ENCODE measurements at regions not wholly inside any gene's neighbourhood (a gene's known extent, or its start where the extent isn't known, plus 50 kb on each side); places are given as distances from the start of the nearest gene placed in this dataset.

- Mint-ChIP-seq H3K9me3 (no peaks in the 10 kb centered on the region), H3K4me3 (no peak overlapping the region), H3K36me3 (ENCODE audit: low read depth) (no peaks in the 10 kb centered on the region), H3K4me1 (no peaks in the 10 kb centered on the region), H3K27ac (ENCODE audit: unreplicated experiment) (no peak overlapping the region), H3K27me3 (ENCODE audit: low read depth) (no peaks in the 10 kb centered on the region)
- TF ChIP-seq, protein P1, sequence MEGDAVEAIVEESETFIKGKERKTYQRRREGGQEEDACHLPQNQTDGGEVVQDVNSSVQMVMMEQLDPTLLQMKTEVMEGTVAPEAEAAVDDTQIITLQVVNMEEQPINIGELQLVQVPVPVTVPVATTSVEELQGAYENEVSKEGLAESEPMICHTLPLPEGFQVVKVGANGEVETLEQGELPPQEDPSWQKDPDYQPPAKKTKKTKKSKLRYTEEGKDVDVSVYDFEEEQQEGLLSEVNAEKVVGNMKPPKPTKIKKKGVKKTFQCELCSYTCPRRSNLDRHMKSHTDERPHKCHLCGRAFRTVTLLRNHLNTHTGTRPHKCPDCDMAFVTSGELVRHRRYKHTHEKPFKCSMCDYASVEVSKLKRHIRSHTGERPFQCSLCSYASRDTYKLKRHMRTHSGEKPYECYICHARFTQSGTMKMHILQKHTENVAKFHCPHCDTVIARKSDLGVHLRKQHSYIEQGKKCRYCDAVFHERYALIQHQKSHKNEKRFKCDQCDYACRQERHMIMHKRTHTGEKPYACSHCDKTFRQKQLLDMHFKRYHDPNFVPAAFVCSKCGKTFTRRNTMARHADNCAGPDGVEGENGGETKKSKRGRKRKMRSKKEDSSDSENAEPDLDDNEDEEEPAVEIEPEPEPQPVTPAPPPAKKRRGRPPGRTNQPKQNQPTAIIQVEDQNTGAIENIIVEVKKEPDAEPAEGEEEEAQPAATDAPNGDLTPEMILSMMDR (conservative IDR thresholded peaks at IDR 0.05): no peak
- DNase-seq (ENCODE audit: low read depth, low spot score): no peak
Observed at GRCh38 chr12:60345442-60345841, 749.6 kb downstream of the SLC16A7 start.

DNA sequence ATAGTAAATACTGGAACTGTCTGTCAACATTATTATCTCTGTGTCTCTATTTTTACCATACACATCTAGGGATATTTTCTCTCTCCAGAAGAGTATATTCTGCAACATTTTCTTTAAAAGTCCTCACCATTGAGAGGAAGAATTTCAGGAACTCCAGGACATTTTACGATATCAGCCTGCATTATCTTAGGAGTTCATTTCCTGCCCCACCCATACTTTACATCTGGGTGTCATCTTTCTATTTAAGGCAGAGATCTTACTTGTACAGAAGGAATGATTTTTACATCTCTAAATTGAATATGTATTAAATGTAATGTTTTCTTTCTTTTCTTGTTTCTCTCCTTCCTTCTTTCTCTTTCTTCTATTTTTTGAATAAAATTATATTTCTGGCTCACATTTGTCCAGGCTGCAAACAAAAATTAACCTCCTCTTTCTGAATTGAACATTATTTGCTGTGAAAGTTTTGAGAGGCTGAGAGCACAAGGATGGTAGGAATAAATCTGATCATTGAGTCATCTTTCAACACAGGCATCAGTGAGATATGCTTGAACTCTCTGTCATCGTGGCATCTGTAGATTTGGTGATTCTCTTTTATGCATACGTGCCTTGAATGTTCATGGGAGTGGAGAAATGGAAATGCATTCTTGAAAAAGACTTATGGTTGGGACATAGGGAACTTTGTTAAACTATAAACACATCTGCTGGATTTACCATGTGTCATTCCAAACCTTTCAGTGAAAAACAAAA is 753.6 kb downstream of the SLC16A7 start:
- Mint-ChIP-seq H3K27me3 (ENCODE audit: low read depth) (no peaks in the 10 kb centered on the region), H3K4me3 (no peak overlapping the region), H3K27ac (ENCODE audit: unreplicated experiment) (no peak overlapping the region), H3K9me3 (no peaks in the 10 kb centered on the region), H3K4me1 (no peaks in the 10 kb centered on the region), H3K36me3 (ENCODE audit: low read depth) (no peaks in the 10 kb centered on the region)
- TF ChIP-seq, protein P1 (conservative IDR thresholded peaks at IDR 0.05): no peak
- DNase-seq (ENCODE audit: low read depth, low spot score): no peak

GRCh38 chr12:60387356-60387755 is 791.5 kb downstream of the SLC16A7 start:
- Mint-ChIP-seq H3K4me3 (no peak overlapping the region), H3K27ac (ENCODE audit: unreplicated experiment) (no peak overlapping the region), H3K36me3 (ENCODE audit: low read depth) (no peaks in the 10 kb centered on the region), H3K27me3 (ENCODE audit: low read depth) (no peaks in the 10 kb centered on the region), H3K9me3 (no peaks in the 10 kb centered on the region), H3K4me1 (no peaks in the 10 kb centered on the region)
- no peak for DNase-seq (ENCODE audit: low read depth, low spot score)
- TF ChIP-seq, protein P1 (conservative IDR thresholded peaks at IDR 0.05): no peak

- TF ChIP-seq, protein P1 (conservative IDR thresholded peaks at IDR 0.05): no peak
- no peak for DNase-seq (ENCODE audit: low read depth, low spot score)
- no peaks in the 10 kb centered on the region for H3K27me3 Mint-ChIP-seq (ENCODE audit: low read depth)
- no peak overlapping the region for H3K27ac Mint-ChIP-seq (ENCODE audit: unreplicated experiment)
- no peaks in the 10 kb centered on the region for H3K9me3 Mint-ChIP-seq
- H3K4me1 Mint-ChIP-seq: no peaks in the 10 kb centered on the region
- H3K36me3 Mint-ChIP-seq (ENCODE audit: low read depth): no peaks in the 10 kb centered on the region
- no peak overlapping the region for H3K4me3 Mint-ChIP-seq
Observed at GRCh38 chr12:60391051-60391450, 795.2 kb downstream of the SLC16A7 start.

GRCh38 chr12:60391791-60392190 is 796.0 kb downstream of the SLC16A7 start:
- Mint-ChIP-seq H3K4me1 (no peaks in the 10 kb centered on the region), H3K36me3 (ENCODE audit: low read depth) (no peaks in the 10 kb centered on the region), H3K27me3 (ENCODE audit: low read depth) (no peaks in the 10 kb centered on the region), H3K27ac (ENCODE audit: unreplicated experiment) (no peak overlapping the region), H3K4me3 (no peak overlapping the region), H3K9me3 (no peaks in the 10 kb centered on the region)
- DNase-seq (ENCODE audit: low read depth, low spot score): no peak
- TF ChIP-seq, protein P1 (conservative IDR thresholded peaks at IDR 0.05): no peak
